Jurkat, Clone E6-1 (cell line): ENCODE measurements at regions not wholly inside any gene's neighbourhood (a gene's known extent, or its start where the extent isn't known, plus 50 kb on each side); places are given as distances from the start of the nearest gene placed in this dataset.

Experiments
- DNase-seq: peaks from one replicate; pipeline ENCODE4 v3.0.0-alpha.2; 2011; ENCODE audit warnings: low read depth, low spot score
- H3K4me3 ChIP-seq: 2 replicates; pipeline ENCODE4 v1.5.1; 2011; ENCODE audit warnings: mild to moderate bottlenecking, low read length, control low read depth, moderate library complexity

DNA sequence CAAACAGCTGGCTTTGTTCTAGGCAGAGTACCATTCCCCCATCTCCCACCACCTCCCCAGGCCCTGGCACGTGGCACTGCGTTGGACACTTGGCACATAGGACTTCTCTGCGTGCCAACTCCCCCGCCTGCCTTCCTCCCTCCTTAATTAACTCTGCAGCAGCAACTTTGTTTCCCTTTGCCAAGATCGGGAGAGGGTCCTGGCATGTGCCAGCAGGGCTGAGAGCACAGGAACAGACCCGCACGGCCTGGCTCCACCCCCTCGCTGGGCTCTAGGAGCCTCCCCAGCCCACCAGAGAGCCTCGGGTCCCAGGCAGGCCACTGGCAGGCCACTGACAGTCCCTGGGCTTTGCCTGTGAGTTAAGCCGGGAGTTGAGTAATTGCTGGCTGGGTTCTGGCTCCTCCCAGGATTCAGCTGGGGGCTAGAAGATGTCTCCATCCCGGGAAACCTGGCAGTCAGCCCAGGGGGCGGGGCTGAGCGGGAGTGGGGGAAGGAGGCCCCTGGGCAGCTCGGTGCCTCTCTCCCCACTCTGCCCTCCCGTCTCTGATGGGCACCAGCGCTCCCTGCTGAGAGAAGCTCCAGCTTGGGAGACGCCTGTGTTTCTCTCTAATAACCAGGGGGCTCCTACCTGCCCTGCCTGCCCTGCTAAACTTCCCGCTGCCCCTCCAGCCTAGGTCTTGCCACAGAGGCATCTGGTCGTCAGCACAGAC is 224.0 kb upstream of the TNRC6C start:
- no peak for DNase-seq
- H3K4me3 ChIP-seq, result no peak overlapping the region

DNA sequence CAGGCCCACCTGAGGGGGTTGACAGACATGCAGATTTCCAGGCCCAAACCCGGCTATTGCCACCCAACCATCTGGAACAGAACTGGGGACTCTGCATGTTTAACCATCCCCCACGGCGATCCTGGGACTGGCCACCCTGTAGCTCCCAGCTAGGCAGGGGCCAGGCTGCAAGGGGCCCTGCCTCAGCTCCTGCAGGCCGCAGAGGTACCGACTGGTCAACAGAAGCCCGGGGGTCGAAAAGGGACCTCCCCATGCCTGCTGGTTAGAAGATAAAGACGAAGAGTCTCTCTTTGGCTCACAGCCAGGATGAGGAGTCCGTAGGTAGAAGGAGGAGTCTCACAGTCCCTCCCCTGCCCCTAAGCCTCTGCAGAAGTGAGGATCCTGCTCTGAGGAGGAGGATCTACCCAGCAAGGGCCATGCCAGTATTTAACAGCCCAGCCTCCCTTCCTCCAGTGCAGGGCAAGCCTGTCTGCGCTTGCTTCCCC is 223.4 kb upstream of the TNRC6C start:
- no peak overlapping the region for H3K4me3 ChIP-seq
- DNase-seq, result no peak

DNA sequence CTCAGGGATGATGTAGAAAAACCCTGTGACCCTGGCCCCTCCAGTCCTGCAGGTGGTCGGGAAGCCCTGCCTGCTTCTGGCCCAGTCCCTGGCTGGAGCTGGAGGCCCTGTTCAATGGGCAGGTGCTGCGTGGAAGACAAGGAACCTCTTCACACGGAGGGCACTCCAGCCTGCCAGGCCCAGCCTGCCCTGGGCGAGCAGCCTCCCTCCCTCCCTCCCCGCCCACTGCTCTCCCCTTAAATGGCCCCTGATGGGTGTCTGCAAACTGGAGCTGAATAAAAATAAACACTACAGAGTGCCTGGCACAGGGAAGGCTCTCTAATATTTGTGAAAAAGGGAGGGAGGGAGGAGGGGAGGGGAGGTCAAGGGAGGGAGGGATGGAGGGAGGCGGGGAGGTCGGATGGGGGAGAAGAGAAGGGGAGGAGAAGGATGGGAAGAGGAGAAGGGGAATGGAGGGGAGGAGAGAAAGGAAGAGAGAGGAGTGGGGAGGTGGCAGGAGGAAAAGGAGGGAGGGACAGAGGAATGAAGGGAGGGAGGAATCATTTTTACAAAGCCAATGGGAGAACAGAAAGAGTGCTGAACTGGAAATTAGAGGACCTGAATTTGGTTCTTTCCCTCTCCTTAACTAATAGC is 222.8 kb upstream of the TNRC6C start:
- DNase-seq, result no peak

DNA sequence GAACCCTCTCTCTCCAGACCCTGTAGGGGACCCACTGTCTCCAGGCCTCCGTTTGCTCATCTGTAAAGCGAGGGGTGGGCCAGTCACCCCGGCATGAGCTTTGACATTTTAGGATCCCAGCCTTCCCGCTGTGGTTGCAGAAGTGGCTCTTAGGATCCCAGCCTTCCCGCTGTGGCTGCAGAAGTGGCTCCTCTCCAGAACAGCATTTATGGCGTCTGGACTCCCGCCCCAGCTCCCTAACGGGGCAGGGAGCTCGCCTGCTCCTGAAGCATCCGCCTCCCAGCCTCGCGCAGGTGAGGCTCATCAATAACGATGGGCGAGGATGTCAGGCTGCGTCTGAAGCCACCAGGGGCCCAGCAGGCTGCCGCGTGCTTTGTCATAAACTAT is 222.3 kb upstream of the TNRC6C start:
- H3K4me3 ChIP-seq, result no peak overlapping the region
- no peak for DNase-seq

More for the DNA sequence above, 222.8 kb upstream of the TNRC6C start:
- H3K4me3 ChIP-seq, result no peak overlapping the region

DNA sequence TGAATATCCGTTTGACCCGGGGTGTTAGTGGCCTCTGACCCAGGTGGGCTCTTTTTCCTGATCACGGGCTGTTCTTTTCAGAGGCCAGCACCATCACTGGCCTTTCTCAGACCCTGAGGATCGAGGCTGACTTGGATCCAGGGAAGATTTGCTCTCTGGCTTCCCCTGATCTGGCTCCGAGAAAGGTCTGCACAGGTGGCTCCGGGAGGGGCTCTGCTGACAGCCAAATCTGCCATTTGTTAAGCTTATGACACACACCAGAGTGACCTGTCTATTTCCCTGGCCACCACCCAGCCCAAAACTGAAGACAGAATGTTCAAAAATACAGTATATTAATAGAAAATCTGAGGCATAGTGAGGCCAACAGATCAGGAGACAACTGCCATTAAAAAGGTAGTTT is 221.8 kb upstream of the TNRC6C start:
- no peak for DNase-seq
- H3K4me3 ChIP-seq, result no peak overlapping the region

DNA sequence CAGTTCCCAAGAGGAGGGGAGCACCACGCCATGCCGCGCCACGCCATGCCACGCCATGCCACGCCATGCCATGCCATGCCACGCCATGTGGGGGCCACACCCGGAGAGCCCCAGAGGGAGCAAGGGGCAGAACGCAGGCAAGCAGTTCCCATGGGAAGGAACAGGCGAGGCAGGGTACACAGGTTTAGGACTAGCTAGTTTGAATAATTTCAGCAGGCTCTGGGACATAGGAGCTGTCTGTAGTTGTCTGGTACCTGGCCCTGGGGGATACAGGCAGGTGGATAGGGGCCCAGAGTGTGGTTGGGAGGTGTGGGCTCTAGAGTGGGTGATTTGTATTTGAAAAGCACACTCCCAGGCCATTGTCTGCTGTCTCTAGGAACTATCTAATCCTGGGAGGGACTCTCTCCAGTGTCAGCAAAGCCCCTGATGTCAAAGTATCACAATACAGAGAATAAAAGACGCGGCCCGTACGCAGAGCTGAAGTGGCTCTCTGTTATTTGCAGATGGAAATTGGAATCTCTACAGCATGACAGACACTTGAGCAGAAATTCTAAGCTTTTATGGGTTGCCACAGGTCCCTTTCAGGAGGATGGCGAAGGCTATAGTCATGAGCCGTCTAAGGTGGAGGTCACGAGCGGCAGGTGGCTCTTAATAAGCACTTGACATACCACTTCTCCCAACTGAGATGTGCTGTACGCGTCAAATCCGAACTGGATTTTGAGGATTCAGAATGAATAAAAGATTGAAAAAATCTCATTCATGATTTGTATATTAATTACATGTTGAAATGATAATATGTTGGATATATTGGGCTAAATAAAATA is 220.8 kb upstream of the TNRC6C start:
- no peak for DNase-seq
- H3K4me3 ChIP-seq, result no peak overlapping the region

DNA sequence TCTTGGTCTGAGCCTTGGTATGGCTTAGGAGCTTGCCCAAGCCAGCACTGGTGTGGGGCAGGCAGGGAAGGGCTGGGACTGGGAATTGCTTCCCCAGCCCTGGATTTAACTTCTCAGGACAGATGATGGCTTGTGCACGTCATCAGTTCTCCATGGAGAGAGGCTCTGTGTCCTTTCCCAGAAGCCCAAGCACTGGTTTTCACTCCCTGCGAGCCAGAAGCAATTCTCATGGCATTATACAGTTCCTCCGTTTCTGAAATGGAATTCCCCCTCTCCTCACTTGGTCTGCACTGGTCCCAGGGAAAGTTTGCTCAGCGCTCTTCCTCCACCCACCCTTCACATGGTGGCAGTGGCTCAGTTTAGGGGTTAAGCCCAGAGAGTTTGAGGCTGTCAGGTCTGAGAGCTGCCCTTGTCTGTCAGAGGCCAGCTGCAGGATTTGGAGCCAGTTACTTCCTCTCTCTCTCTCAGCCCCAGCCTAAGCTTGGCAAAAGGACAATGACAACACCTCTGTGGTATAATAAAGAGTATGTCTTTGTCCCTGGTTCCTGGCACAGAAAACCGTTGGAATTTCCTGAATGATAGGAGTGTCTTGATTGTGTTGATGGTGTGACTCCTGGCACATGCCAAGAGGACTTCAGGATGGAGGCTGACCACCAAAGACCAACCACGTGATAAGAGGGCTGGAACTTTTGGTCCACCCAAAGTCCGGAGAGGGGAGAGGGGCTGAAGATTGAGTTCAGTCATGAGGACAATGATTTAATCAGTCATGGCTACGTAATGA is 219.6 kb upstream of the TNRC6C start:
- no peak overlapping the region for H3K4me3 ChIP-seq
- no peak for DNase-seq

DNA sequence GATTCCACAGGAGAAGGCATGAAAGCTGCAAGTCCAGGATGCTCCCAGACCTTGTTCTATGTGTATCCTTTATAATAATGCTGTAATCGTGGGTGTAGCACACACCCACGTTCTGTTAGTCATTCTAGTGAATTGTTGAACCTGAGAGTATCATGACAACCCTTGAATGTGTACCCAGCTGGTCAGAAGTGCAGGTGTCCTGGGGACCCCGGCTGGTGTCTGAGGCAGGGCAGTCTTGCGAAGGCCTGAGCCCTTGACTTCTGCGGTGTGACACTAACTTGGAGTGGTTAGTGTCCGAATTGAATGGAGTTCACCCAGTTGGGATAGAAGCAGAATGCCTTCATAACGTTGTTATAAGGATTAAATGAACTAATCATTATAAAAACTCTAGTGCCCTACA is 218.0 kb upstream of the TNRC6C start:
- H3K4me3 ChIP-seq, result no peak overlapping the region
- no peak for DNase-seq

DNA sequence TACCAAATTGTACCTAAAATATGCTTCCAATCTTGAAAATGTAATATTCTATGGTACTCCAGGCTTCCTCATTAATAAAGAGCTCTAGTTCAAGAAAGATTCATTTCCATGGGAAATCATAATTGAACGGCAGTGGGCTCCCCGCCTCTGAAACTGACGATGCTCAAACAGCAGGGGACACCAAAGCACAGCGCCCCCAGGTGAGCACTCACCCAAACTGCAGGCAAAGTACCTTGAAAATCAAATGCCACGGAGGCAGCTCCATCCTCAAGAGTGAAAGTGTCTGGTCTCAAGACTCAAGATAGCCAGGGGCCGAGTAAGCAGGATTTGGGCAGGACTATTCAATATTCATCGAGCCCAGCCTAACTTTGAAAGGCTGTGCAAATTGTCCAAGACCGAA is 217.4 kb upstream of the TNRC6C start:
- H3K4me3 ChIP-seq, result no peak overlapping the region
- no peak for DNase-seq

DNA sequence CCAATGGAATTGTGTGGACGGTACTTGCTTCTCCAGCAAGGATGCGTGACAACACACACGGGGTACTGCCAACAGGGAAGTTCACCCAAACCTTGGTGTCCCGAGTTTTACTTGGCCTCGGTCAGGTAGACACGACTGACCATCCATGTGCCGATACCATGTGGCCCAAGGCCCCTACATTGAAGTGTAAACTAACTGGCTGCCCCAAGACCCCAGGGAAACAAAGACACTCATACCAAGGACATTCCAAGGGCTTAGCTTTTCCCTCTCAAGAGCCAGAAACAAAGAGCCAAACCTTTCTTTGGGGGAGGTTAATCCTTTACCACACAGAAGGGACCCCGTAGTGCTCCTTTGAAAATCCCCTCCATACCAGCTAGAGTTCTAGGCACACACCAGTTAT is 215.9 kb upstream of the TNRC6C start:
- H3K4me3 ChIP-seq, result no peak overlapping the region
- DNase-seq, result no peak

DNA sequence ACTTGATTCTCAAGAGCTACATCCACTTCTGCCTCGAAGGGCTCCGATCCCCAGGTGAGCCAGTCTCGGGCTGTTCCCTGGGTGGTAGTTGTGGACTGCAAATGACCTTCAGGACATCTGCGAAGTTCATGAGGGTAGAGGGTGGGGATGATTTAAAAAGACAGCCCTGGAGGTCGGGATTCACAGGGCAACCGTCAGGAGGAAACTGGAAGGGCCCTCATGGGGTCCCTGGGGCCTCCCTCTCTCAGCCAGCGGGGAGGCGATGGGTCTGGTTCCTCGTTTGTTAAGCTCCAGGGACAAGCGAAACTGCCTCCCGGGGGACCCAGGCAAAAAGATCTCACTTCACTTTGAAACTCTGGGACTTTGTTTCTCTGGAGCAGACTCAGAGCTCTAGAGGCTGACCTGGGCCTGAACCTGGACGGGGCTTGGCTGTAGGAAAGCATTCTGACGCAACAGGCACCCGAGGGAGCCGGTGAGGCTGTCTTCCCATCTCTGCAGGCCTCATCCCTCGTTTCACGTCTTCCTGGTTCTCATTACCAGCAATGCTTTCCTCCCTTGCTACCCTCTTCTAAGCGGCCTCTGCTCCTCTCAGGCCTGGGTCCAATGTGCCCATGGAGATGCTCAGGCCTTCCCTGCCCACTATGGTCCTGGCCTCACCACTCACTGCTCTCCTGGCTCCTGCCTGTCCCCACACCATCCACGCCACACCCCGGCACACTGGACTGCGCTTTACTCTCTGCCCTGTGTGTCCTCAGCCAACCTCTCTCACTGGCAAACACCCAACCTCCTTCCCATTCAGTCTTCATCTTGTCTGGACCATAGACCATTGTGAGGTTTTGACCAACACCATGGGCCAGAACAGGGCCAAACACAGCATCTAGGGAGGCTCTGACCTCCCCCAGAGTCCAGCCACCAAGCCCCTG is 214.2 kb upstream of the TNRC6C start:
- no peak for DNase-seq
- H3K4me3 ChIP-seq, result no peak overlapping the region

DNA sequence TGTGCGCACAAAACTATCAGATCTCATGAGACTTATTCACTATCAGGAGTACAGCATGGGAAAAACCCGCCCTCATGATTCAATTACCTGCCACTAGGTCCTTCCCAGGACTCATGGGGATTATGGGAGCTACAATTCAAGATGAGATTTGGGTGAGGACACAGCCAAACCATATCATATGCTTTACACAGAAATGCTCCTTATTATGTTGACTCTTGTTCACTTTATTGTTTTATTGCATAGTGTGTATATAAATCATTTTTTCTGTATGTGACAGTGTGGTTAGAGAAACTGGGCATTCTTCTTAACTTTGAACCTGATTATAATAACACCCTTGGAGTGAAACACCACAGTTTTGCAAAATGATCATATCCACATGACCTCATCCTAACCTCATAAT is 212.8 kb upstream of the TNRC6C start:
- no peak overlapping the region for H3K4me3 ChIP-seq
- DNase-seq, result no peak

DNA sequence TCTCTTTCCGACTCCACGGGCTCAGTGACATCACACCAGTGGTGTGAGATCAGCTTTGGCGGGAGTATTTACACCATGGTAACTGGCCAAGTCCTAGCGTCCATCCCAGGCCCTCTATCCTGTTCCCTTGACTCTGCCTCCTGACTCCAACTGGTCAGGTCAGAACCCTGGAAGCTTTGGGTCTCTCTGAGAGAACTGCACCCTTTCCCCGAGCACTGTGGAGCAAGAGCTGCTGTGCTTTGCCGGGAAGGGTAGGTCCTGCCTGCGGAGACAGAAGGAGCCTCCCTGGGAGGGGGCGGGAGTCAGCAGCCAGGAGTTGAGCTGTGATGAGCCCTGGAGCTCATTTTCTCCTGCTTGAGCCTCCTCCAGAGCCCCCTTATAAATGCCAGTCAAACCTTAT is 212.1 kb upstream of the TNRC6C start:
- DNase-seq, result no peak
- no peak overlapping the region for H3K4me3 ChIP-seq

DNA sequence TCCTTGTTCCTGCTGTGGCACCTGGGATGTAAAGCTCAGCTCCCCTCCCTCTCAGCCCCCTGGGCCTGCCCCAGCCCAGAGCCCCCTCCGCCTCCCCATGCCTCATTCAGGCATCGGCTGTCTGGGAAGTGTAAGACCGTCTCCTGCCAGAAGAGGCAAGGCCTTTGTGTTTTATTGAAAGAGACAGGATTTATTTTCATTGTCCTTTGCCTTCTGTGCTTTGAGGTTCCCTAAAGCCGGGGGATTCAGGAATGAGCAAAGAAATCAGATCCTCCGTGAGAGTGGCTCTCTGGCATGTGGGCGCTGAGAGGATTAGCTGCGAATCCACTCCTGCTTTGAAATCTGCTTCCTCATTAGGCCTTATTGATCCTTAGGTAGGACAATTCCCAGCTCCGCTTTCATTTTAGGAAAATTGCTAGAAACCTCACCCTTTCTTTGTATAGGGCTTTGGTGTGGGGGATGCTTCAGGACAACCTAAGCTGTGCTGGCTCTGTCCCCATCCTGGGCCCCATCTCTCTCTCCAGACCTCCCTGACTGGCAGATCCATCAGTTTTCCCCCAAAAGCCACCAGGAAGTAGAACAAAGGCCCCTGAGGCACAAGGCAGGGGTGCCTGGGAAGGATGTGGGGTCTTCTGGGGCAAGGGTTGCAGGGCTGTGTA is 211.5 kb upstream of the TNRC6C start:
- DNase-seq, result no peak
- H3K4me3 ChIP-seq, result no peak overlapping the region

DNA sequence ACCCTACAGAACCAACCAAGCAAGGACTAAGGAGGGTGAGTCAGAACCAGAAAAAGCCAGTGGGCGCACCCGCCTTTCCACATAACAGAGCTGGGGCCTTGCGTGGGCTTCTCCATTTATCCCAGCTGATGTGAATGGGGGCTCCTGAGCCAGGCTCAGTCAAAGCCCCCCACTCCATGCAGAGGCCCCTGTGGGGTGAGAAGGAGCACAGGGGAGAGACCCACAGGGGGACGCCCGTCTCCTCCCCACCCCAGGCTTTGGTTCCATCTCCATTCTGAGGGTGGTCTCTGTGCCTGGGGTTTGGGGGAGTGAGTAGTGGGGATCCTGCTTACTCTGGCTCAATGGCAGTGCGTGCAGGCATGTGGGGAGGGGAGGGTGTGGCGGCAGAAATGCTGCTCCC is 210.1 kb upstream of the TNRC6C start:
- DNase-seq, result no peak
- H3K4me3 ChIP-seq, result no peak overlapping the region

DNA sequence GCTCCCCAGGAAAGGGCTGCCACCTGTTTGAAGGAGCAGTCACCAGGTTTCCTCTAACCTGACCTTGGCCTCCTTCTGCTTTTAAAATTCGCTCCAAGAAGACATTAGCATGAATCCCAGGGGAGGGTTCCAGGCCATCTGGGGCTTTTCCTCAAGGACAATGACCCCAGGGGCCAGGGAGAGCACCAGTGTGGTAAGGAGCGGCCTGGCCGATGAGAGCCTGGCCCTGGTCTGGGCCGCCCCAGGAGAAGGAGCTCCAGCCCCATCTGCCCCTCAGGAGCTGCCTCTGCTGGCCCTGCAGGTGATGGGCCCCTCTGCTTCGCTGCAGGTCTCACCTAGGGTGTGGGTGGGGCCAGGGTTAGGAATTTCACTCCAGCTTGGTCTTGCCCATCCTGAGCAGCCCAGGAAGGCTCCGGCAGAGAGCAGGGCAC is 209.2 kb upstream of the TNRC6C start:
- H3K4me3 ChIP-seq, result no peak overlapping the region
- no peak for DNase-seq

DNA sequence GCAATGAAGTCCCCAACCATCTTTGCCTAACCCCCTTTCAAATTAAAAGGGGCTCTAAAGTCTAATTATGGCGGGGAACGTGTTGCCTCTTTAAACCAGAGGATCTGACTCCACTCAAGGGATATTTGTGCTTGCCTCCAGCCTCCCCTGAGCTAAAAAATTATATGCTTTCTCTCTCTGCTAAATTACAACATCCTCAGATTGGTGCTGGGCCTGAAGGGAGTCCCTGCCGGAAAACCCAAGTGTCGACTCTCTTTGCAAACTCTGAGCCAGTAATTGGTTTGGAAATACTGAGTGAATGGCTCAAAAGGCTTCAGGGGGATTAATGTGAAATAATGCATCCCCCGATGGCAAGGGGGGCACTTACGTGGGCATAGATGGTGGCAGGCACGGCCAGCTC is 208.5 kb upstream of the TNRC6C start:
- no peak overlapping the region for H3K4me3 ChIP-seq
- no peak for DNase-seq

DNA sequence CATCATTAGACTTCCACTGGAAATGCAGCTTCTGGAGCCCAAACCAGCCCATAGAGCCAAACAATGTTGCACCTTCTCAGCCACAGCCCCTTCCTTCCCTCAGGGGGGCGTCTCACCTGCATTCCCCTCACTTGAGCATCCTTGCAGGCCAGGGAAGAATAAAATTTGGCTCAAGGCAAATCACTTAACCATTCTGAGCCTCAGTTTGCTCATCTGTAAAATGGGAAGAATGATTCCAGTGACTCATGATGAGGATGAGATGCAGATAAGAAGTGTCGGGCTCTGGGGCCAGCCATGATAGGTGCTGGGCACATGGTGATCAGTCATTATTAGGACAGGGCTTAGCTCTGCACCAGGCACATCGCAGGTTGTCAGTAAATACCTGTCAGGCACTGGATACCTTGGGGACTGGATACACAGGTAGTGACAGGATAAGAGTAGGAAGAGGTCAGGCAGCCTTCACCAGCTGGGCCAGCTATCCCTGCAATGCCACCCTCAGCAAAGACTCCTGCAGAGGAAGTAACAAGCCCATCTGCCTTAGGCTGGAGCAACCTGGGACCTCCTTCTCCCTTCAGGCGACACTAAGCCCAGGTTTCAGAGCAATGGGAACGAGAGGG is 208.0 kb upstream of the TNRC6C start:
- H3K4me3 ChIP-seq, result no peak overlapping the region
- DNase-seq, result no peak
